ENCODE measurements at regions not wholly inside any gene's neighbourhood (a gene's known extent, or its start where the extent isn't known, plus 50 kb on each side); places are given as distances from the start of the nearest gene placed in this dataset.

DNA sequence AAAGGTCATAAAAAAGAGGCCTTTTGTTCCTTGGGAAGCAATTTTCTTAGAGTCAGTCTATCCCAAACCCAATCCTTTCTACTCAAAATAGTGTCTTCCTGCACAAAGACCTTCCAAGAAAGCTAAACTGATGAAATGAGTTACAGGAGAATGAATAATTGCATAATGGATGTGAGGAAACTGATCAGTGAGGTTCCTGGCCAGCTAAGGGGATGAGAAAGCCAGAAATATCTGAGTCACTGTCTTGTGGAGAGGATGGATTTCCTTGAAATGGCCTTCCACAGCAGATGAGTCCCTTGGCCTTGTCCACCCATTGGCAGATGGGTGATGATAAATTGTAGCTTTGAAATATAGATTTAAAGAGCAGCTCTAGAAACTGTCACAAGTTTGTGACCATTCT lies 756.1 kb downstream of the DNAH5 start:
- Histone ChIP-seq H3K27ac (no peak overlapping the region), H3K9me3 (no peaks in the 10 kb centered on the region), H3K27me3 (replicated peaks; ENCODE audit: insufficient read depth) (no peaks in the 10 kb centered on the region), H3K4me3 (no peak overlapping the region), H3K36me3 (no peaks in the 10 kb centered on the region), H3K4me1 (ENCODE audit: control insufficient read depth in 1 of 2, low read depth in 2 of 2) (no peaks in the 10 kb centered on the region)
- ATAC-seq (ENCODE audit: insufficient number of reproducible peaks, low FRiP score, low read depth), result no peak
- TF ChIP-seq, protein P1, sequence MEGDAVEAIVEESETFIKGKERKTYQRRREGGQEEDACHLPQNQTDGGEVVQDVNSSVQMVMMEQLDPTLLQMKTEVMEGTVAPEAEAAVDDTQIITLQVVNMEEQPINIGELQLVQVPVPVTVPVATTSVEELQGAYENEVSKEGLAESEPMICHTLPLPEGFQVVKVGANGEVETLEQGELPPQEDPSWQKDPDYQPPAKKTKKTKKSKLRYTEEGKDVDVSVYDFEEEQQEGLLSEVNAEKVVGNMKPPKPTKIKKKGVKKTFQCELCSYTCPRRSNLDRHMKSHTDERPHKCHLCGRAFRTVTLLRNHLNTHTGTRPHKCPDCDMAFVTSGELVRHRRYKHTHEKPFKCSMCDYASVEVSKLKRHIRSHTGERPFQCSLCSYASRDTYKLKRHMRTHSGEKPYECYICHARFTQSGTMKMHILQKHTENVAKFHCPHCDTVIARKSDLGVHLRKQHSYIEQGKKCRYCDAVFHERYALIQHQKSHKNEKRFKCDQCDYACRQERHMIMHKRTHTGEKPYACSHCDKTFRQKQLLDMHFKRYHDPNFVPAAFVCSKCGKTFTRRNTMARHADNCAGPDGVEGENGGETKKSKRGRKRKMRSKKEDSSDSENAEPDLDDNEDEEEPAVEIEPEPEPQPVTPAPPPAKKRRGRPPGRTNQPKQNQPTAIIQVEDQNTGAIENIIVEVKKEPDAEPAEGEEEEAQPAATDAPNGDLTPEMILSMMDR (IDR thresholded peaks at IDR 0.05), result no peak
- DNase-seq (ENCODE audit: low spot score), result no peak

DNA sequence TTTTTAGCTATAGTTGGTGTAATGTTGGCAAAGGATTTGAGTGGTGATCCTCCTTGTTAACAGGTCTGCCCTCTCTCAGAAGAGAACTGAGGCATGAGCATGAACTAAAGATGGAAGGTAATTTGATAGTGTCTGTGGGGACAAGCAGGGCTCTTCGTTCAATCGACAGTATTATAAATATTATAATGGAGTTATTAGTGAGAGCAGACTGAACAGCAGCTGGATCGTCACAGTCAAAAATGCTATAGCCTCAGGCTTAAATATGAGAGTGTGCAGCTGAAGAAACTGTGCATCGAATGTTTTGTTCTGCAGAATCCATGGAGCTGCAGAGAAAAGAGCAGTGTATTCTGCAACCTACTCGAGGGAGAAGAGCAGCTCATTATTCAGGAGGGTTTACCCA lies 757.3 kb downstream of the DNAH5 start:
- TF ChIP-seq, protein P1 (IDR thresholded peaks at IDR 0.05), result no peak
- ATAC-seq (ENCODE audit: insufficient number of reproducible peaks, low FRiP score, low read depth) (no peak), DNase-seq (ENCODE audit: low spot score) (no peak)
- Histone ChIP-seq H3K27ac (no peak overlapping the region), H3K27me3 (replicated peaks; ENCODE audit: insufficient read depth) (no peaks in the 10 kb centered on the region), H3K9me3 (no peaks in the 10 kb centered on the region), H3K36me3 (no peaks in the 10 kb centered on the region), H3K4me1 (ENCODE audit: control insufficient read depth in 1 of 2, low read depth in 2 of 2) (no peaks in the 10 kb centered on the region), H3K4me3 (no peak overlapping the region)

DNA sequence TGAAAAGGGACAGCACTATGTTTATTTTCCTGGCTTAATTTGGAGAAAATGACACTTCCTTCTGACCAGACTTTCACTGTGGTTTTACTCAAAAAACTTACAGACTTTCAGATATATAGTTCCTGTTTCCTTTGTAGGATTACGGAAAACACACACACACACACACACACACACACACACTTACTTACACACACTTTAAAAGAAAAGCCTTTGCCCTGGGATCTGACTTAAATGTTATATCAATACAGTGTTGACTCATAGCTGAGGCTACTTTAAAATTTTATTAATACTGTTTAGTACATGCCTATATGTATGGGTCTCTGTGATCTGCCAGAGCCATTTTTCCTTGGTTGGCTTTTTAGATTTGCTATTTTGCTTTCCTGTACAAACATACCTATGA lies 758.3 kb downstream of the DNAH5 start:
- TF ChIP-seq, protein P1 (IDR thresholded peaks at IDR 0.05), result no peak
- Histone ChIP-seq H3K4me1 (ENCODE audit: control insufficient read depth in 1 of 2, low read depth in 2 of 2) (no peaks in the 10 kb centered on the region), H3K27me3 (replicated peaks; ENCODE audit: insufficient read depth) (no peaks in the 10 kb centered on the region), H3K36me3 (no peaks in the 10 kb centered on the region), H3K9me3 (no peaks in the 10 kb centered on the region), H3K27ac (no peak overlapping the region), H3K4me3 (no peak overlapping the region)
- ATAC-seq (ENCODE audit: insufficient number of reproducible peaks, low FRiP score, low read depth) (no peak), DNase-seq (ENCODE audit: low spot score) (no peak)

DNA sequence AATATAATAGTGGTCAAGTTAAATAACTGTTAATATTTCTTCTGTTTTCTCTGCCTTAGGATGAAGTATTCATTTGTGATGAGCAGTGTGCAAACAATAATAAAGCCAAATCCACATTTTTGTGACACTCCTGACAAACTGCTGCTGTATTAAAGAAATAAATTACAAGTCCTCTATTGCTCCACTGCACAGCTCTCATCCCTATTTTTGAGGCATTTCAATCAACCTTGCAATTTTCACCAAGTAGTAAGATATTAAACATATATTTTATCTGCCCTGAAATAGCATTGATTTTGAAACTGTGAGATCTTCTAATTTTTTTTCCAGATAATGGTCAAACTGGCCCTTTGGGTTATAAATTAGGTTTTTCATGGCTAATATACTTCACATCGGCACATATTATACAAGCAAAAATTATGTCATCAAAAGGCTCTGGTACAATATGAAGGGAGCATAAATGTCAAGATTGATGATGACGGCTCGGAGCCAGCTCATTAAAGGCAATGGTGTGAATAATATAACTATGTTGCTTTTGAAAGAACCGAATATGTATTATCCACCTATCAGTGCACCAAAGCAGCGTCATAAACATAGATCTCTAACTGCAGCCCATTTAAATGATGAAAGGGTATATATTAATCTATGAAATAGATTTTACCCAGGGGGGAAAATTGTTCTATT lies 764.9 kb downstream of the DNAH5 start:
- Histone ChIP-seq H3K9me3 (no peaks in the 10 kb centered on the region), H3K27ac (no peak overlapping the region), H3K4me3 (no peak overlapping the region), H3K27me3 (replicated peaks; ENCODE audit: insufficient read depth) (no peaks in the 10 kb centered on the region), H3K4me1 (ENCODE audit: control insufficient read depth in 1 of 2, low read depth in 2 of 2) (no peaks in the 10 kb centered on the region), H3K36me3 (no peaks in the 10 kb centered on the region)
- DNase-seq (ENCODE audit: low spot score) (no peak), ATAC-seq (ENCODE audit: insufficient number of reproducible peaks, low FRiP score, low read depth) (no peak)
- TF ChIP-seq, protein P1 (IDR thresholded peaks at IDR 0.05), result no peak

DNA sequence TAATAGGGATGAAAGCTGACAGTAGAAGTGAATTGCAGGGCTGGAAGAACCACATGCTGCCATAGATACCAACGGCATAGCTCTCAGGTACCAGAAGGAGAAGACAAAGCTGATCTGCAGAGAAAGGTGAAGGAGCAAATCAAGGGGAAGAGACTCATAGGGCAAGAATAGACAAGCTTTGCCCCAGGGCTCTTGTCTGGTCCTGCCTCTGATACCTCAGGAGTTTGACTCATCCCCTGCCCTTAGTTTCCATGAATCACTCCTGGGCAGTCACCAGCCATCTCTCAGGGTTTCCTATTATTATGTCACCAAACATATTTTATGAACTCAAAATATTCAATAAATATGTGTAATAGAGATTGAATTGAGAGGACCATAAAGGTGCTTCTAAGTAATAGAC lies 800.9 kb downstream of the DNAH5 start:
- no peaks in the 10 kb centered on the region for H3K4me1 ChIP-seq (ENCODE audit: control insufficient read depth in 1 of 2, low read depth in 2 of 2)
- ATAC-seq (ENCODE audit: insufficient number of reproducible peaks, low FRiP score, low read depth), result no peak
- DNase-seq (ENCODE audit: low spot score), result no peak

More for the DNA sequence above, 800.9 kb downstream of the DNAH5 start:
- Histone ChIP-seq H3K36me3 (no peaks in the 10 kb centered on the region), H3K4me3 (no peak overlapping the region), H3K27ac (no peak overlapping the region), H3K9me3 (no peaks in the 10 kb centered on the region), H3K27me3 (replicated peaks; ENCODE audit: insufficient read depth) (no peaks in the 10 kb centered on the region)
- TF ChIP-seq, protein P1 (IDR thresholded peaks at IDR 0.05), result no peak

Measured in thoracic aorta (tissue), 2 donors.